ENCODE measurements at regions not wholly inside any gene's neighbourhood (a gene's known extent, or its start where the extent isn't known, plus 50 kb on each side); places are given as distances from the start of the nearest gene placed in this dataset.

DNA sequence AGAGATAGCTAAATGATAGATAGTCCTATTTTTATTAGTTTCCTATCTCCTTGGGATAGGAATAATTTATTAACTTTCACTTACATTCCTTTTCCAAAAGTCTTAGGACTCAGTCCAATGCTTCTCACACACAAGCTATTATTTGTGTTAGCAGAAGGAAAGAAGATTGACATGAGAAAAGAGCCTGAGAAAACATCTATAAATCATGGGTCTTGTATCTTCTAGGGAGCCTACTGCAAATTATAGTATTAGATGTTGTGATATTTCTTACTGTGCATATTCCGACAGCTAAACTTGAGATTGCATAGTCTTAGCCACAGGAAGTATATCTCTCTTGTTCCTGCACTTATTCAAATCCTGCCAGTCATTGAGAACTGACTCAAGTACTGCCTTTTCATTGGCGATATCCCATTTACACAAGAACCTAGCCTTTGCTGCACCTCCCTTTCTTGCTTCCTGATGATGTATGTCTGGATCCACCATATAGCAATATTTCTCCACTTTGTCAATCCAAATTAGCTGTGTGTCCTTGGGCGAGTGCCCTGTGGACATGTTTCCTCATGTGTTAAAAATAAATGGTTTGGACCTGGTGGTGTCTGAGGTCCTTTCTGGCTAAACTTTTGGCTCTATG lies 245.1 kb upstream of the LMCD1 start:
- in situ Hi-C loops (cut with HindIII; ENCODE audit: low pct_unique_long_range_greater_than_20kb, low sequenced_read_pairs), result no loop called here
- no peak for DNase-seq (ENCODE audit: low read depth)

DNA sequence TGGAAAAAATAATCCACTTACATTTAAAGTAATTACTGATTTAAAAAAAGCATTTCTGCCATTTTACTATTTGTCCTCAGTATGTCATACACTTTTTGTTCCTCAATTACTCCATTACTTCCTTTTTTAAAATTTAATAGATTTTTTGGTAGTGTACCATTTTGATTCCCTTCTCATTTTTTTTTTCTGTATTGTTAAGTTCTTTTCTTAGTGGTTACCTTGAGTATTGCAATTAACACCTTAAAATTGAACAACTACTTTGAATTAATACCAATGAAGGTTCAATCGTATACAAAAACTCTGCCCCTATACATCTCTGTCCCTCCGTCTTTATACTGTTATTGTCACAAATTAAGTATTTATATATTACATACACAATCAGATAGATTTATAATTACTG lies 240.6 kb upstream of the LMCD1 start:
- in situ Hi-C loops (cut with HindIII; ENCODE audit: low pct_unique_long_range_greater_than_20kb, low sequenced_read_pairs), result no loop called here
- DNase-seq (ENCODE audit: low read depth), result no peak

DNA sequence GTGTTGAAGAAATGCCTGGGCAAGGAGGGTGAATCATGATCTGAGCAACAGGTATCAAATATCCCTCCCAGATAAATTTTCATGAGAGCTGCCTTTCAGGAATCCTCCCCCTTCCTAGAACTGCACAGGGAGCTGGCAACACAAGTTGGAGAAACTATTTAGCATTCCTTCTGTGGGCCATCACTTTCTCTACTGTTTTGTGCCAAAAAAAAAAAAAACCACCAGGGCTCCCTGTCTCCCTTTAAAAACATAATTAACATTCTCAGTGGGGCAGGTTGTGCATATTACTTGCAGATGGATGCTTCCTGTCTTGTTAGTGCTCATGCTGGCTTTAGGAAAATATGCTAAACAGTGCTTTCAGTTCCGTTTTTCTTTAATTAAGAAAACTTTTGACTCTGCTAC lies 234.9 kb upstream of the LMCD1 start:
- in situ Hi-C loops (cut with HindIII; ENCODE audit: low pct_unique_long_range_greater_than_20kb, low sequenced_read_pairs), result no loop called here
- no peak for DNase-seq (ENCODE audit: low read depth)

DNA sequence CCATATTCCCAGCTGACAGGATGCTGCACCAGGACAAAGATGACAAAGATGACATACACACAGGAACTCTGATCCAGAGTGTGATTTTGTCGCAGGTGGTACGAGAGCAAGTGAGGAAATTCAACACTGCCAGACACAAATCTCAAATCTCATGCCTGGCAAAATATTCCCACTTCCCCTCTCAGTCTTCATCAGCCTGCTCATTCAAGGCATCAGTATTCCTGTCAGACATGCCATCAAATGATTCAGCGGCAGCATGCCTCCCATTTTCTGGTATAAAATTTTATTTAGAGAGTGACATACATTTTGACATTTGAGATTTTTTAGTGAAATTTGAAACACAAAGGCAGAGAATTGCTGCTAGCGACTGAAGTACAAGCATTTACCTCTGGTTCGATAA lies 228.1 kb upstream of the LMCD1 start:
- DNase-seq (ENCODE audit: low read depth), result no peak
- in situ Hi-C loops (cut with HindIII; ENCODE audit: low pct_unique_long_range_greater_than_20kb, low sequenced_read_pairs), result no loop called here

DNA sequence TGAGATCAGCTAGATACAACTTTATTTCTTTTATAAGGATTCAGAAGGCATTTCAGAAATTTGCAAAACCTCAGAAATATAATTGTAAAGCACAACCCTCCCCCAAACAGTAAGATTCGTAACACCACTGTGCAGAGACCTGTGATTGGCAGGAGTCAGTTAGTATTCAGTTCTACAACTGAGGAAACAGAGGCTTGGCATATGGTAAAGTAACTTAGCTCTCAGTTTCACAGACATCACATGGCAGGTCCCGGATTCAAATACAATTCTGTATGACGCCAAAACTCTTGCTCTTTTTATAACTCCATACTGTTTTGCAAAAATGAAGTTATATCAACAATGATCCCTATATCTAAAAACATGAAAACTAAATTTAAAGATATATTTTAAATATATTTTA lies 225.6 kb upstream of the LMCD1 start:
- DNase-seq (ENCODE audit: low read depth), result no peak
- in situ Hi-C loops (cut with HindIII; ENCODE audit: low pct_unique_long_range_greater_than_20kb, low sequenced_read_pairs), result no loop called here

DNA sequence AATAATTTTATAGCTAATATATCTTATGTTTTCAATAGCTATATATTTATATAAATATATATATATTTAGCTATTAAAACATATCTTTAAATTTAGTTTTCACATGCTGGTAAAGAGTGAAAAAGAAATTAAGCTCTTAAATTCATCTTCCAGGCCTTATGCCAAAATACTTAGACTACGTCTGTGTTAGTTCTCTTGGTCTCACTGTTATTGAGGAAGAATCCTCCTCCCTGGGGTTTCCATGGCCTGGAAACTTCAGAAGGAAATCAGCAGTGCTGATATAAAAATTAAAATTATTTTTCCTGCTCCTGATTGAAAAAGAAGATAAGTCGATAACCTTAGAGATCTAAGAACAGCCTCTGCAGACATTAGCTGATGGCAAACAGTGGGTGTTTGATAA lies 225.1 kb upstream of the LMCD1 start:
- no peak for DNase-seq (ENCODE audit: low read depth)
- in situ Hi-C loops (cut with HindIII; ENCODE audit: low pct_unique_long_range_greater_than_20kb, low sequenced_read_pairs), result no loop called here

DNA sequence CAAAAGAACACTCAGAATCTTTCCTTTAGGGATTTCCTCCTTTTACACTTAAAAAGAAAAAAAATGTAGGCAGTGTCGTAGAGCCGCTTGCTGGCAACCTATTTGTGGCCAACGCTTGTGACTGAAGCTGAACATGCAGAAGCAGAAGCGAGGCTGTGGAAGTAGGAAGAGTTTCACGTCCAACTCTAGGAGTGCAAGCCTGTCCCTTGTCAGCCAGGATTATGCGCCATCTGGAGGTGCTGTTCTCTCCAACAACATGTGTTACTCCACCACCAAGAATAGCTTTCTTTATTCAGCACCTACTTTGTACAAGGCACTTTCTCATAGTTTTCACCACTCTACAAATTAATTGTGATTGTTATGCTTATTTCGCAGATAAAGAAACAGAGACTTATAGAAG lies 223.2 kb upstream of the LMCD1 start:
- no peak for DNase-seq (ENCODE audit: low read depth)
- in situ Hi-C loops (cut with HindIII; ENCODE audit: low pct_unique_long_range_greater_than_20kb, low sequenced_read_pairs), result no loop called here

DNA sequence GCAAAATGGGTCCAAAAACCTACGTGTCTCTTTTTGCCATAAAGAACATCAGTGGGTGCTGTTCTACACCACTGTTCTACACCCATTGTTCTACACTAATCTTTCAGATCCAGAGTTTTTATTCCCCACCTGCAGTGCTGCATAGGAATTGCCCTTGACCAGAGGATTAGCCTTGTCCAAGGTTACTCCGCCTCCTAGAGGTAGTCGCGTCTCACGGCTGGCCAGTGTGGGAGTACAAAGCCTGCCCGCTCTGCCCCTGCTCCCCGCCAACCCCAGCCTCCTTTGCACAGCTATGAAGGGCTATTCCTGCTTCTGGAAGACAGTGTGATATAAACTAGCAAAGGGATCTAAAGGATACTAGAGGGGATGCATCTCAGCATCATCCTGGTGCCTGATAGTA lies 222.1 kb upstream of the LMCD1 start:
- in situ Hi-C loops (cut with HindIII; ENCODE audit: low pct_unique_long_range_greater_than_20kb, low sequenced_read_pairs), result no loop called here
- no peak for DNase-seq (ENCODE audit: low read depth)

DNA sequence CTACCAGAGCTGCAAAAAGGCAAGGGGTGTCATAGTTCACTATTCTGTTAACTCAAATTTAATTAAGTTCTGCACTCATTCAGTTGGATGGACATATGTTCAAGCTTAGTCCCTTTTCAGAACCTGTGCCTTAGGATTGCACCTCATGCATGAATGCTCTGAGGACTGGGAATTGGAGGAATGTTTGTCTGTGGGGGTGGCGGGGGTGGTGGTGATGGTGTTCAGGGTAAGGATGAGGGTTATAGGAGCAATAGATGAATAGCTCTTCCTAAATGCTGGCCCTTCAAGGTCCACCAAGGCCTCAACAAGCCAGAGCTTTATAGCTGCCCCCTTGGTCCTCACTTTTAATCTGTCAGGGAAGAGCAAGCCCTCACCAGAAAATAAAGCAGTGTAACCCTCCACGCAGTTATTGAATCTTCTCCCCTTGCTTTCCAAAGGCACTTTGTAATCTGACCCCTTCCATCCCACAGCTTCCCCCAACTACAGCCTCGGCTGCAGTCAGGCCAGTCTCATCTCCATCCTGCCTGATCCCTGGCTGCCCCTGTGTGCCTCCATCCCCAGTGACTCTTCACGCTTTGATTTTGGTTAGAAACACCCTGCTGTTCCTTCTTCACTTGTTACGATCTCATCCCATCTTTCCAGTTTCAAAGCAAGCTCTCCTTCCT lies 221.6 kb upstream of the LMCD1 start:
- in situ Hi-C loops (cut with HindIII; ENCODE audit: low pct_unique_long_range_greater_than_20kb, low sequenced_read_pairs), result no loop called here

DNA sequence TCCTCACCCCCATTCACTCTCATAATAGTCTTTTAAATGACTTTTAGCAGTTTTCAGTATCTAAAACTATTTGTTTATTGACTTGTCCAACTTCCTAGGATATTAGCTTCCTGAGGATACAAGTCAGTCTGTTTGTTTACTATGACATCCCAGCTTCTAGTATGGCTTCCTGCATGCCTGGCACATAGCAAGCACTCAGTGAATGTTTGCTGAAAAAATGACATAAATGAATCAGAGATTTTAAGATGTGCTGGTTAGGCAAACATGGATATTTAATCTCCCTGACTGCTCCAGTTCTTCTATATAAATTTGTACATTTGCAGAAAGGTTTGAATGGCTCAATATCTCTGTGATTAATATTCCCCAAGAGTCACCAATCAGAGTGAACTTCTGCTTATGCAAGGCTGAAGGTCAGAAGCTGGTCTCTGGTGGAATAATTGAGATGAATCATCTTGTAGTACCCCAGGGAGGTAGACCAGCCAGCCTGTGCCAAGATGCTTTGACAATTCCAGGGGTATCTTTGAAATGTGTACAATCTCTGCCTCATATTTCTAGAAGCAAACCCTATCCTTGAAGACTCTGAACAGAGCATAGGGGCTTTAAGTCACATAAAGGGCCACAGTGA lies 219.0 kb upstream of the LMCD1 start:
- in situ Hi-C loops (cut with HindIII; ENCODE audit: low pct_unique_long_range_greater_than_20kb, low sequenced_read_pairs), result no loop called here
- DNase-seq (ENCODE audit: low read depth), result no peak

More for the DNA sequence above, 221.6 kb upstream of the LMCD1 start:
- no peak for DNase-seq (ENCODE audit: low read depth)

DNA sequence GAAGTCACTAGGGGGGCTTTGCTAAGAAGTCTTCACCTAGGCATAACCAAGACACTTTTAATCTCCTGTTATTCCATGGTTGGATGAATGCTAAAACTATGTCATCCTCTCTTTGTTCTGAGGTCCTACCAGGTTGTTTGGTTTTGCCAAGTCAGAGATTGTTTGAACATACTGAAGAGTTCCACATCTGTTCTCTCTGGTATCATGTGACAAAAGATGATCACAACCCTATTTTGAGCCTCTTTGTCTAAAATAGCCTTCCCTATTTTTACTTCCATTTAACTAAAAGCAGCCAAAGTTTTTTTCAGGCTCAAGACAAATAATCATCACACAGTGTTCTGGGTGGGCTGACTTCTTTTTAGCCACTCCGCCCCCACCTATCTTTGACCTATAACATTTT lies 218.4 kb upstream of the LMCD1 start:
- DNase-seq (ENCODE audit: low read depth), result no peak
- in situ Hi-C loops (cut with HindIII; ENCODE audit: low pct_unique_long_range_greater_than_20kb, low sequenced_read_pairs), result no loop called here

DNA sequence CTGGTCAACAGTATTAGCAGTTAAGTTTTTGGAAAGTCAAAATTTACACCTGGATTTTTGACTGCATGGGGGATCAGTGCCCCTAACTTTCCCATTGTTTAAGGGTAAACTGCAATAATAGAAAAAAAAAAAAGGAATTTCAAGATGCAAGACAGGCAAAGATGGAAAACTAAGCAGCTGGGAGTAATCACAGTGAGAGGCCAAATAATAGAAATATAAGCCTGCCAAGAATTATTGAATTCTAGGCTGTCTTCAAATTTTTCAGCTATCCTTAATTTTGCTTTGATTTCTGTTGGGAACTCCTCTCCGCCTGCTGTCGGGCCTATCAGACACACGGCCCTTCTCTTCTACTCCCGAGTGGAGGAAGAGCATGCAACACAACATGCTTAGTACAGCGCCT lies 215.5 kb upstream of the LMCD1 start:
- no peak for DNase-seq (ENCODE audit: low read depth)
- in situ Hi-C loops (cut with HindIII; ENCODE audit: low pct_unique_long_range_greater_than_20kb, low sequenced_read_pairs), result no loop called here

DNA sequence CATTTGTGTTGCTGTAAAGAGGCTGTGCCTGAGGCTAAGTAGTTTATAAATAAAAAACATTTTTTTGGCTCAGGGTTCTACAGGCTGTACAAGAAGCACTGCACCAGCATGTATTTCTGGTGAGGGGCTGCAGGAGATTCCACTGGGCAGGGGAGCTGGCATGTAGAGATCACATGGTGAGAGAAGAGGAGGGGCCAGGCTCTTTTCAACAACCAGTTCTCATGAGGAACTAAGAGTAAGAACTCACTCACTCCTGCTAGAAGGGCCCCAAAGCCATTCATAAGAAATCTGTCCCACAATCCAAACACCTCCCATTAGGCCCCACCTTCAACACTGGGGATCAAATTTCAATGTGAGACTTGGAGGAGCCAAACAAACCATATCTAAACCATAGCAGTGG lies 214.9 kb upstream of the LMCD1 start:
- DNase-seq (ENCODE audit: low read depth), result no peak
- in situ Hi-C loops (cut with HindIII; ENCODE audit: low pct_unique_long_range_greater_than_20kb, low sequenced_read_pairs), result no loop called here

DNA sequence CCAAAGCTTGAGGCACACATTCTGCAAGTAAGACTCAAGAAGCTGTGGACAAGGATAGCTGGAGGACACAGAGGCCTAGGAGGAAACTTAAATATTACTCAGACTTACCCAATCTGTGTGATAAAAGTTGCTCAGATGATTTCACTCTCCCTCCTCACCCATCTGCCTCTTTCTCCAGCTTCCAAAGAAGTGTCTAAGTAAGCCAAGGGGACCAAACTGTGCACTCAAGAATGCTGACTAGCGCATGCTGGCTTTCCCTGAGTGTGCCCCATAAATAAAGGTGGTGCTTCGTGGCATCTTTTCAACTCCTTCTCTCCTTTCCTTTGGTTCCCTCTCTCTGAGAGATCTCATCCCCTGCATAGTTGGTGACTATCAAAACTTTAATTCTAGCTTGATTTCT lies 211.0 kb upstream of the LMCD1 start:
- no peak for DNase-seq (ENCODE audit: low read depth)
- in situ Hi-C loops (cut with HindIII; ENCODE audit: low pct_unique_long_range_greater_than_20kb, low sequenced_read_pairs), result no loop called here

DNA sequence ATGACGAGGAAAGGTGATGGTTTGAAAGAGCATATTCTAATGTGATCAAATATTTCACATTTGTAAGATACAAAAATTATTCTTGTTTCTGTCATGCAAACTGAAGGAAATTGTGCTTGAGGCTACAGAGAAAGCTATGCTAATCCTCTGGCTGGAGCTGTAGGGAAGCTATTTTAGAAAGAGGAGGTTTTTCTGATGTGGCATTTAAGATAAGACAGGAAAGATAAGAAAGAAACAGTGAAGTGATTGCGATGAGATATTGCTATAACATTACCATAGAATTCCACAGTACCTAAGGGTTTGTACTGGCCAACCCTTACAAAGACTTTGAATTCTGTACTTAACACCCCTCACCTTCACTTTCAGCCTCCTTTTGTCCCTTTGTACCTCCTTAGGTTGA lies 205.2 kb upstream of the LMCD1 start:
- in situ Hi-C loops (cut with HindIII; ENCODE audit: low pct_unique_long_range_greater_than_20kb, low sequenced_read_pairs), result no loop called here
- DNase-seq (ENCODE audit: low read depth), result no peak

DNA sequence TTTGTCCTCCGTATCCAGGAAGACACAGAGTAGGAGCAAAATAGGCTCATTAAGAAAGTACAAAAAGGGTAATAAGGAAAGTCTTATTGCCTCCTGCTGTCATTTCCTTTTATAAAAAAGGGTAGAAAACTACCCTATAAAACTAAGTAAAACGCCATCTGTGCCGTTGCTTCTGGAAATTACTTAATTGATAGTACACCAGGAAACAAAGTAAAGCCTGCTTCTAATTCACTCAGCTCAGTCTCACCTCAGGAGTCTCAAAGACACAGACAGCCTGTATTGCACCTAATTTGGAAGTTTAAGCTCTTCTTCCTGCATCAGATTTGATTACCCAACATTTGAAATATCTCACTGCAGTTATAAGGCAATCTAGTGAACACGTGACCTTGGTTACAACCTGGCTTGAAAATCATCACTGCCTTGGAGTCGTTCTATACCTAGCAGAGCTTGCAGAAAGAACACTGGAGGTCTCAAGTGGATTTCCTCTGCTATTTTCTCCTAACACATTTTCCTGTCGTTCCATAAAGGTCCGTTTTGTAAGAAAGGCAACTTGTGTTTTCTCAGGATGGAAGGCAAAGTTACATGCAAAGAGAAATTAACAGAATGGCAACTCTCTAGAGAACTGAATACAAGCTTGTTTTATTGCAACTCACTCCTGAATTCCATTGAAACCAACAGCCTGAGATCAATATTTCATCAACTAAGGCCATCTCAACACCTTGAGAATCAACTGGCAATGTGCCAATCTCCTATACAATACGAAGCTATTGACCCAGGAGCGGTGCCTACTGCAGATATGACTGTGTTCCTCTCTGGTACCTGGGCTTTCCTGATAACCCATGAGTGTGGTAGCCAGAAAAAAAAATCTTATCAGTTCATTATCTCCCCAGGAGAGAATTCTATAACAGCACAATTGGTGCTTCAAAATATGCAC lies 203.3 kb upstream of the LMCD1 start:
- no peak for DNase-seq (ENCODE audit: low read depth)
- in situ Hi-C loops (cut with HindIII; ENCODE audit: low pct_unique_long_range_greater_than_20kb, low sequenced_read_pairs), result no loop called here

DNA sequence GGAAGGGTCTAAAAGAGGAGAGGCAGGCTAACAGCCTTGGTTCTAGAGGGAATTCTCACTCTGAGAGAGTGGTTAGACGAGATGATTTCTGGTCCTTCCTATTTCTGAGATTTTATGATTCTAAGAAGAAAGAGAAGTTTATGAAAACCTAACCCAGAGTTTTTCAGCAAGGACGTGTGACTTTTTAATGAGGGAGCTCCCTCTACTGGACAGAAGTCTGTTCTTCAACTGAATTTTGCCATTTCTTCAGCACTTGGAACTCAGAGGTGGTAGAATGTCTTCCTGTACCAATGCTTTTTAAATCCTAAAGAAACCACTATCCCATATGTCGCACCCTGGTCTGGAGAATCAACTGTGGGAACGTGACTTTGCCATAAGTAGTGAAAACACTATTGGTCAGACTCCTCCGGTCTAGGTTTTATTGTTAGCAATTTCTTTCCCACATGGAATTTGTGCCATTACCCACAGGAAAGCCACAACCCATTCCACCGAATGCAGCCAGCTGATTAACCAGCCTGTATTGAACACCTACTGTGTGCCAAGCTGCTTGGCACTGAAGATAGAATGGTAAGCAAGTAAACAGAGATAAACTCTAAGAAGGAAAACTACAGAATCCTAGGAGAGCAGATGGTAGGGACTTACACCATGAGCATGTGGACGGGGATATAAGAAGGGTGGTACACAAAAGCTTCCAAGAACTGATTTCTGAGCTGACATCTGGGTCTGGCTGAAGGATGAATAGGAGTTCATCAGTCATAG lies 199.5 kb upstream of the LMCD1 start:
- DNase-seq (ENCODE audit: low read depth), result peak; percentile 14
- in situ Hi-C loops (cut with HindIII; ENCODE audit: low pct_unique_long_range_greater_than_20kb, low sequenced_read_pairs), result no loop called here

DNA sequence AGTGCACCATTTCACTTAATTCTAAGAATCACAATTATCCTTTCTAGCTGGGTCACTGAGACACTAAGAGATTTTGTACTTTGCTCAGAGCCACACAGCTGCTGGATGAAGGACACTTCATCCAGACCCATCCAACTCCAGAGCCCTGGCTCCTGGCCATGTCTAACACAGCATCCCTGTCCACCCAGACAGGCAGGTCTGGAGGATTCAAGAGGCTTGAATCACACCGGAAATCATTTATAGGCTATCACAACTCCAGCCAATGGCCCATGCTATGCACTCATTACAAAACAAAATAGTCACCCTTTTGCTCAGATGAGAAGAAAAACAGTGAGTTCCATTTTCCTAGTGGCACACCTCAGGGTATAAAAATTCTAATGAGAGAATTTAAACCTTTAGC lies 198.2 kb upstream of the LMCD1 start:
- in situ Hi-C loops (cut with HindIII; ENCODE audit: low pct_unique_long_range_greater_than_20kb, low sequenced_read_pairs), result no loop called here
- no peak for DNase-seq (ENCODE audit: low read depth)

Measured in Caki2 (cell line).